ENCODE measurements at regions not wholly inside any gene's neighbourhood (a gene's known extent, or its start where the extent isn't known, plus 50 kb on each side); places are given as distances from the start of the nearest gene placed in this dataset.

DNA sequence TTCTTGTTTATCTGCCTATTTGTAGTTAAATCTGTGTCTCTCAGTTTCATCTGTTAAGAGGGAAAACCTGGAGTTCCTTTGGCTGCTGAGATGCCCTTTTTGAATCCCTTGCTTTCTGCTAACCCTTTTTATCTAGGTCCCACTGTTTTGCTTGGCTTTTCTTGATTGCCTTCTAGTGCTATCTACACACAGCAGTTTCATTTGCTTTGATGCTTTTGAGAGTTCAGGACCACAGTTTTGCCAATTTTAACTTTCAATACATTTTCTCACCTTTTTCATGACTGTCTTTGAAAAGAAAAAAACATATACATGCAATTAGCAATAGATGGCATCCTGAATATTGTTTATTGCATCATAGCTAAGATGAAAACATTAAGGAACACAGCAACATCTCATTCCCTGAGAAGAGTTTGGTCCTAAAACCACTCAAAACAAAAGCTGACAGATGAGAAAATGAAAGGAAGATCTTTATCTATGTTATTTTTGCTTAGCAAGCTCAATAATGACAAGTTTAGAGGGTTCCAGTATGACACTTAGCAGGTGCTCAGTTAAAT, 241.4 kb upstream of the MEX3C start:
- Mint-ChIP-seq H3K9me3 (no peaks in the 10 kb centered on the region), H3K36me3 (ENCODE audit: low read depth) (no peaks in the 10 kb centered on the region), H3K4me3 (no peak overlapping the region), H3K4me1 (ENCODE audit: low read depth) (no peaks in the 10 kb centered on the region), H3K27ac (no peak overlapping the region), H3K27me3 (peaks cover 54% of the 10 kb centered on the region)

DNA sequence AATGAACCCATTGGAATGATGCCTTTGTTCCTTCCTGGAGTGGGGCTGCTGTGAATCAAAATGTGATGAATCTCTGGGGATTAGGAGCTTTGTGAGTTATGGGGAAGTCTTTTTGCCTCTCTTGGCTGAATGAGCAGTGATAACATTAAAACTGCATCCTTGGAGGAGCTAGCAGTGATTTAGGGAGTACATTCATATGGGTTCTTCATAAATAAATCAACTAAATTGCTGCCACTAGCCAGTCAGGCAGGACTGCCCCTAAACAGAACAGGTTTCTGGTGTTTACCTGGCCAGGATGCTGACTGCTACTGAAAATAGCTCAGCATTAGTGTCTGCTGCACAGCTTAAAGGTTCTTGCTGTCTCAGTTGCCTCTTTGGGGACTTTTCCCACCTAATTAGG, 244.5 kb upstream of the MEX3C start:
- no peak overlapping the region for H3K4me3 Mint-ChIP-seq
- H3K4me1 Mint-ChIP-seq (ENCODE audit: low read depth), result no peaks in the 10 kb centered on the region
- H3K27me3 Mint-ChIP-seq, result peaks cover 45% of the 10 kb centered on the region
- H3K36me3 Mint-ChIP-seq (ENCODE audit: low read depth), result no peaks in the 10 kb centered on the region
- no peaks in the 10 kb centered on the region for H3K9me3 Mint-ChIP-seq
- H3K27ac Mint-ChIP-seq, result no peak overlapping the region

DNA sequence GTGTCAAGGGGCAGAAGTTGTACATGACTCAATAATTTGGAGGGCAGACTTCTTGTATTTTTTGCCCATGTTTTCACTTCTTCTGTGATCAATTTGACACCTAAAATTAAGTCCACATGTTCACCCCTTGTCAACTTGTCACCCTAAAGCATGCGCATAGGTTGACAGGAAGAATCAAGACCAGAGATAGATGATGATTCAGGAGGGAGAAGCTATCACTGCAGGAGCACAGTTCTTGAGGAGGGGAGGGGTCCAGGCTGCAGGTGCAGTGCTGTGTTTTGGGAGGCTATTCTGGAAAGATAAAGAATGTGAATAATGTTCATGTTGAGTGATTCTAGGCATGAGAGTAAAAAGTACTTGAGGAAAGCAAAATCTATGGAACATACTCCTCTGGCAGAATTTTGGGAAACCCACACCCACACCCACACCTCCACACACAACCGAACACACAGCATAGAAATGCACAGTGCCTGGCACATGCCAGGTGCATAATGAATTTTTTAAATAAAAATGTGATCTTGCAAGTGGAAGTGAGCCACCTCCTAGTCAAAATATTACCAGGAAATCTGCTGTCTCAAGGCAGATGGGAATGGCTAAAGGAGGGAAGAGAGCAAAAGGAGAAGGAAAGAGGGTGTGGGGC, 249.2 kb upstream of the MEX3C start:
- H3K36me3 Mint-ChIP-seq (ENCODE audit: low read depth), result no peaks in the 10 kb centered on the region
- H3K4me1 Mint-ChIP-seq (ENCODE audit: low read depth), result no peaks in the 10 kb centered on the region
- no peak overlapping the region for H3K27ac Mint-ChIP-seq
- H3K9me3 Mint-ChIP-seq, result no peaks in the 10 kb centered on the region
- no peak overlapping the region for H3K4me3 Mint-ChIP-seq
- H3K27me3 Mint-ChIP-seq, result peaks cover 23% of the 10 kb centered on the region

DNA sequence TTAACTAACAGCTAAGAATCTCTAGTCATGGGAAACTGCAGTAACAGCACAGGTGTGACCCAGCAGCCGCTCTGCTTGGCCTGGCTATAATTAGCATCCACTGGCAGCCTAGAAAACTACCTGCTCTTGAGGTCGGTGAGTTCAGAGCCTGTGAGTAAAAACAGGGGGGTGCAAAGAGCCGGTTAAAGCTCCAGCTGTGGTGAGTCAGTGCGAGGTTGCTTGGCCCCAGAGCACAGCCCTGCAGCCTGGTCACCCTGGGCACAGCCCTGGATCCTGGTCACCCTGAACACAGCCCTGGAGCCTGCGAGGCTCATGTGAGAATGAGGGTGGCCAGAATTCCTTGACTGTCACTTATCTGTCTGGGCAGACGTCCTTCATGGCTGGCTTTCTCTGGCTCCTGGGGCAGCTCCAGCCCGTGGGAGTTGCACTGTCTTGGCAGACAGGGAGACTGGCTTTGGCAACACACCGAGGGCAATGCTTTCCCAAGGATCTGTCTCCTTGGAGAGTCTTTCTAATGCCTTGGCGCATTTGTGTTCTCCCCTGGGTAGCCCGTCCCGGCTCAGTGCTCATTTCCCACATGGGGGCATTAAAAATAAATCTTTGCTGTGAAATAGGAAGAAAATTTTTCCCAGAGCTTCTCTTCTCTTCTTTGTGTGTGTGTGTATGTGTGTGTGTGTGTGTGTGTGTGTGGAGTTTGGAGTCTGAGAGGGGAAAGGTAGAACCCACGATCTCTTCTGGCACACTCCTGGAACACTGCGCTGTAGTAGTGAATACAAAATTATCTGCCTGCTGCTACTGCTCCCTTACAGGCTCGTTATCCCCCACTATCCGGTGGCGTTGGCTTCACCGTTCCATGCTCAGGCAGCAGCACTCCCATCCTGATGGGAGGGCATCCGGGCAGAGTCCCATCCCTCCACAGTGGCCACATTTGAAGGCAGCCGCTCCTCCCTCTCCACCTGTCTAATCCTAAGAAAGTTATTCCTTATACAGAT, 250.2 kb upstream of the MEX3C start:
- H3K9me3 Mint-ChIP-seq, result no peaks in the 10 kb centered on the region
- no peak overlapping the region for H3K4me3 Mint-ChIP-seq
- H3K36me3 Mint-ChIP-seq (ENCODE audit: low read depth), result no peaks in the 10 kb centered on the region
- no peak overlapping the region for H3K27ac Mint-ChIP-seq
- no peaks in the 10 kb centered on the region for H3K4me1 Mint-ChIP-seq (ENCODE audit: low read depth)
- peaks cover 19% of the 10 kb centered on the region for H3K27me3 Mint-ChIP-seq

DNA sequence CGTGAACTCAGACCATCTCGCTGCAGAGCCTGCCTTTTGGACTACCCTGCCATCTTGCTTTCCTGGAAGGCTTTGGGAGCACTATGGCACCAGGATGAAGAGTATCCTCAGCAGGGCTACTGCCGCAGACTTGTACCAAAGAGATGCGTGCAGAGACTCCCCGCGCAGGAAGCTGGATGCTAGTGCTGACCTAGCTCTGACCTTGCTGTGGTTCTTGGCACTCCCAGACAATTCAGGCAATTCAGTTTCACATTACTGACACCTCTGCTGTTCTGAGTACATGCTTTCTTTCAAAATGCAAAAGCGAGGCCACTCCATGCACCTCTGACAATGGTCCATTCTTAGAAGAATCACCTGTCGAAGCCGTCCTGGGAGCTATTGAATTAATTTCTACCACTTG, 251.5 kb upstream of the MEX3C start:
- H3K27ac Mint-ChIP-seq, result no peak overlapping the region
- H3K4me1 Mint-ChIP-seq (ENCODE audit: low read depth), result no peaks in the 10 kb centered on the region
- no peak overlapping the region for H3K4me3 Mint-ChIP-seq
- peaks cover 8% of the 10 kb centered on the region for H3K27me3 Mint-ChIP-seq
- no peaks in the 10 kb centered on the region for H3K36me3 Mint-ChIP-seq (ENCODE audit: low read depth)
- no peaks in the 10 kb centered on the region for H3K9me3 Mint-ChIP-seq

DNA sequence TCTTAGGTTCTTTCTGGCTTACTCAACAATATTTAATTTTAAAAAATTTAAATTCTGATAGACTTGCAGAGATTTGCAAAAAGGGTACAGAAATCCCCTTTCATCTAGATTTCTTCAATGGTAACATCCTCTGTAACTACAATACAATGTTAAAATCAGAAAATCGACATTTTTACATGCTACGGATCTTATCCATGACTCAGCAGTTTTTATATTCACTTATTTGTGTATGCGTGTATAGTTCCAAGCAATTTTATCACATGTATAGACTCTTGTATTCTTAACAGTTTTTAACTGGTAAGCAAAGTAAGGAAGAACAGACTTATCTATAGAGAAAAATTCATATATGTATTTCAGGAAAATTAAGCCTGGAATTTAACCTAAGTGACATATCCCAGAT, 256.1 kb upstream of the MEX3C start:
- no peaks in the 10 kb centered on the region for H3K4me1 Mint-ChIP-seq (ENCODE audit: low read depth)
- no peak overlapping the region for H3K27ac Mint-ChIP-seq
- no peak overlapping the region for H3K4me3 Mint-ChIP-seq
- peaks cover 7% of the 10 kb centered on the region for H3K27me3 Mint-ChIP-seq
- H3K36me3 Mint-ChIP-seq (ENCODE audit: low read depth), result no peaks in the 10 kb centered on the region
- no peaks in the 10 kb centered on the region for H3K9me3 Mint-ChIP-seq

DNA sequence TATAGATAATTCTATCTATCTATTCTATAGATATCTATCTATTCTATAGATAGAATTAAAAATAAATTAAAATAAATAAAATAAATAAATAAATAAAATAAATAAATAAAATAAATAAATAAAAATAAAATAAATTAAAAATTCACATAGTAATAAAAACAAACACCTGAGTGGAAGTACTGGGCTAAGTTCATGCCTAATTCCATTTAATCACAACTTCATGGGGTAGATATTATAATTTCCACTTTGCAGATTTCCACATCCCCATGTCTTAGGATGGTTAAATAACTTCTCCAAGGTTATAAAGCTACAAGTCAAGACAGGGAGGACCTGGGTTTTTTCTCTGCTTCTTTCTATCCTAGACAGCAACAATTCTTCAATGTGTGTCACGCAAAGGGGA, 261.4 kb upstream of the MEX3C start:
- no peaks in the 10 kb centered on the region for H3K36me3 Mint-ChIP-seq (ENCODE audit: low read depth)
- no peaks in the 10 kb centered on the region for H3K4me1 Mint-ChIP-seq (ENCODE audit: low read depth)
- no peak overlapping the region for H3K27ac Mint-ChIP-seq
- H3K27me3 Mint-ChIP-seq, result peaks cover 14% of the 10 kb centered on the region
- H3K9me3 Mint-ChIP-seq, result no peaks in the 10 kb centered on the region
- H3K4me3 Mint-ChIP-seq, result no peak overlapping the region

DNA sequence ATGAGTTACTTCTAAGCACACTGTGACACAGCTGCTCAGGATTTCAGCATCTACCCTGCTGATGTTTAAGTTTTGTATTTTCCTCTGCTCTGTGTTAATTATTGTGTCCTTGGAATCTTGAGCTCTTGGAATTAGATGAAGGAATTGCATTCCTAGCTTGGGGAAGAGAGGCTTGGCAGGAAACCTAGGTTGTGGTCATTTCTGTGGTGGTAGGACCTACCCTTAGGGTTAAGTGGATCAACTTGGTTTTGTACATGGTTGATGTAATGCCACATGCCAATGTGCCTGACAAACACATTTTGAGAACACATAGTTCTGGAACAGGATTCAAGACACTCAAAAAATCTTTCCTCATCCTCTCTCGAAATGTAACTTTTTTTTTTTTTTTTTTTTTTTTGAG, 264.5 kb upstream of the MEX3C start:
- Mint-ChIP-seq H3K27ac (no peak overlapping the region), H3K4me3 (no peak overlapping the region), H3K27me3 (peaks cover 13% of the 10 kb centered on the region), H3K36me3 (ENCODE audit: low read depth) (no peaks in the 10 kb centered on the region), H3K4me1 (ENCODE audit: low read depth) (no peaks in the 10 kb centered on the region), H3K9me3 (no peaks in the 10 kb centered on the region)

DNA sequence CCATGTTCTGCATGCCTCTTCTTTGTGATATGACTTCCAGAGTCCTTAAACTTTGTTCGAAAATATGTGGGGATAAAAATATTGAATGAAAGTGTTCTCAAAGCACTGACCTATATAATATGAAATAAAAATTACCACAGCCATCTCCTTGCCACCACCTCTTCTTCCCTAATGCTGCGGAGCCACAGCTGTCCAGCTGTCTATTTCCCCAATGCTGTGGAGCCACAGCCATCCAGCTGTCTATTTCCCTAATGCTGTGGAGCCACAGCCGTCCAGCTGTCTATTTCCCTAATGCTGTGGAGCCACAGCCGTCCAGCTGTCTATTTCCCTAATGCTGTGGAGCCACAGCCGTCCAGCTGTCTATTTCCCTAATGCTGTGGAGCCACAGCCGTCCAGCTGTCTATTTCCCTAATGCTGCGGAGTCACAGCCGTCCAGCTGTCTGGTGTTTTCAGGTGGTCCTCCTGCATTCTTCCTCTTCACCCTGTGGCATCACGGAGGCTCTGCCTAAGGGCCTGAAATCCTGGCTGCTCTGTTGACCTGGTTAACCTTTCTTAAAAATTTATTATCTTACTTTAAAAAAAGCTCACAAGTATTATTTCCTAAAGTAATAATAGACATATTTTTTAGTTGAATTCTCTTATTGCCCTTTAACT, 266.1 kb upstream of the MEX3C start:
- H3K9me3 Mint-ChIP-seq, result no peaks in the 10 kb centered on the region
- no peaks in the 10 kb centered on the region for H3K4me1 Mint-ChIP-seq (ENCODE audit: low read depth)
- H3K27ac Mint-ChIP-seq, result no peak overlapping the region
- no peak overlapping the region for H3K4me3 Mint-ChIP-seq
- H3K27me3 Mint-ChIP-seq, result peaks cover 13% of the 10 kb centered on the region
- no peaks in the 10 kb centered on the region for H3K36me3 Mint-ChIP-seq (ENCODE audit: low read depth)

DNA sequence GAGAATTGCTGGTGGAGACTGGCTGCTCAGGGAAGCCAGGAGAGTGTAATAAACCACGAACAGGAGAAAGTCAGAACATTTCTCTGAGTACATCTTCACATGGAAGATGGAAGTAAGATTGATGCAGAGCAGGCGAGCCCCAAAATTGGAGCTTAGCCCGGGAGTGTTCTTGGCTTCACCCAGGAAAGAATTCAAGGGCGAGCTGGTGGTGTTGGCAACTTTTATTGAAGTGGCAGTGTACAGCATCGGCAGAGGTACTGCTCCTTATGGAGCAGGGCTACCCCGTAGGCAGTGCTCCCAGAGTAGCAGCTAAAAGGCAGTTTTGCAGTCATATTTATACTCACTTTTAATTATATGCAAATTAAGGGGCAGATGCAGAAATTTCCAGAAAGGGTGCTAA, 281.4 kb upstream of the MEX3C start:
- Mint-ChIP-seq H3K36me3 (ENCODE audit: low read depth) (no peaks in the 10 kb centered on the region), H3K4me3 (no peak overlapping the region), H3K27me3 (peaks cover 9% of the 10 kb centered on the region), H3K27ac (no peak overlapping the region), H3K4me1 (ENCODE audit: low read depth) (no peaks in the 10 kb centered on the region), H3K9me3 (no peaks in the 10 kb centered on the region)

DNA sequence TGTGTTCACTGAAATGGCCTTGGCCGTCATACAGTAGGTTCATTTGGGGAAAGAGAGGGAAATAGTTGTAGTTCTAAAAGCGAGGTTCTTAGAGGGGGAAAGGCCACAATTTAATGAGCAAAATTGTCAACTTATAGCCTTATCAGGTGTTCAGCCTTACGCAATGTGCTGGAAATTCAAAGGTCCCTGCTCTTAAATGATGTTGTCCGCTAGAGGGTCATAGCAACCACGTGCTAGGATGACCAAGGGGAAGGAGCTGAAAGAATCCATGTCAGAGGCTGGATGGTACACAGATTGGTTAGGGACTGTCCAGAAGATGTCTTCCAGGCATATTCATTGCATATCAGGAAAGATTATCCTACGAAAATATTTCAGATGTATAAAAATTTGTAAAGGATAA, 282.3 kb upstream of the MEX3C start:
- Mint-ChIP-seq H3K4me1 (ENCODE audit: low read depth) (no peaks in the 10 kb centered on the region), H3K9me3 (no peaks in the 10 kb centered on the region), H3K36me3 (ENCODE audit: low read depth) (no peaks in the 10 kb centered on the region), H3K27me3 (peaks cover 5% of the 10 kb centered on the region), H3K4me3 (no peak overlapping the region), H3K27ac (no peak overlapping the region)

DNA sequence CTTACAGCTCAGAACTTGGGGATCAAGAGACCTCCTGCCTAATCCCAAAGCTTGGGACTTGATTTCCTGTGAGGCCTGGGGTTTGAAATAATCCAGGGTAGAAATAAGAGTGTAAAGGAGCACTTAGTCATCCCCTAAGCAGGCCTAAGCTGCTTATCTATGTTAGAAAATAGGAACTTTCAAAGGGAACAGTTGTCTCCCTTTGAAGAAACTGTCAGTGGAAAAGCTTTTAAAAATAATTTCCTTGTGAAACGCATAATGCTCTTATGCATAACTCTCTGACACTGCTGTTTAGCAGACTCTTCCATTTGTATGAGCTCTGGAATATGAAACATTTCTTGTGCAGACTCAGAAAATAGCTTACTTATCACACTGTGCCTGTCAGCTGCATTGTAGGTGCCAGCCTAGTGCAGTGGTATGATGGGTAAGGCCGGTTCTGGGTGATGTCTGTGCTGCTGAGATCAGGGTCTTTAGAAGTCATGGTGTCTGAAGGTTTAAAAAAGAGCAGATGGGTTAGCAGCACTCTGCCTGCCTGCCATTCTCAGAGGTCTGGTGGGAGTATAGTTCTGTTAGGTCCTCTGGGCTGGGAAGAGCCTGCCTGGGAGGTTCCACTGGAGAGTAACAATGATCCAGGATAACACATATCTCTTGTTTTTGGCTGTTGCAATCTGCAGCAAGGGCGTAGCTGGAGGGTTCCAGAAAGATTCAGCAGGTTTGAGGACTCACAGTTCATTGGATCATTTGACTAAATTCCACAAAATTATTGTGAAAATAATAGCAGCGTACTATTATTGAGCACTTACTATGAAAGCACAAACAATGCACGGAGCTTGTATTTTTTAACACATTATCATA, 283.2 kb upstream of the MEX3C start:
- no peak overlapping the region for H3K4me3 Mint-ChIP-seq
- H3K27me3 Mint-ChIP-seq, result peaks cover 5% of the 10 kb centered on the region
- H3K36me3 Mint-ChIP-seq (ENCODE audit: low read depth), result no peaks in the 10 kb centered on the region
- H3K4me1 Mint-ChIP-seq (ENCODE audit: low read depth), result no peaks in the 10 kb centered on the region
- H3K27ac Mint-ChIP-seq, result no peak overlapping the region
- H3K9me3 Mint-ChIP-seq, result no peaks in the 10 kb centered on the region

DNA sequence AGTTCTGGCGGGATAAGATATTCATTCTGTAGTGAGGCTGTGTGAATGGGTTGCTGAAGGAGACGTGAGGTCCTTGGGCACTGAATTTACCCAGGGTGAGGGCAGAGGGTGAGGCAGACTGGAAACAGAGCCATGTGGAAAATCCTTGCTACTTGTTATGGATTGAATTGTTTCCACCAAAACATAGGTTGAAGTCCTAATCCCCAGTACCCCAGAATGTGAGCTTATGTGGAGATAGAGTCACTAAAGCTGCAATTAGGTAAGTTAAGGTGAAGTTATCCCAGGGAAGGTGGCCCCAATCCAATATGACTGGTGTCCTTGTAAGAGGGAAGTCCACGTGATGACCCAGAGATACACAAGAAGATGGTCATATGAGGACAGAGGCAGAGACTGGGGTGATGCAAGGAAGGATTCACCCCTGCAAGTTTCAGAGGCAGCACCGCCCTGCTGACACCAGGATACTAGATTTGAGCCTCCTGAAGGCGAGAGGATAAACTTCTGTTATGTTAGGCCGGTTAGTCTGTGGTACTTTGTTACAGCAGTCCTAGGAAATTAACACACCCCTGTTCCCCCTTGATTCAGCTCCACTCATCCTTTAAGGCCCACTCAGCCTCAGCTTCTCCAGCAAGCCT, 289.4 kb upstream of the MEX3C start:
- no peaks in the 10 kb centered on the region for H3K9me3 Mint-ChIP-seq
- no peaks in the 10 kb centered on the region for H3K36me3 Mint-ChIP-seq (ENCODE audit: low read depth)
- H3K4me1 Mint-ChIP-seq (ENCODE audit: low read depth), result no peaks in the 10 kb centered on the region
- H3K27me3 Mint-ChIP-seq, result no peaks in the 10 kb centered on the region
- H3K27ac Mint-ChIP-seq, result no peak overlapping the region
- no peak overlapping the region for H3K4me3 Mint-ChIP-seq

DNA sequence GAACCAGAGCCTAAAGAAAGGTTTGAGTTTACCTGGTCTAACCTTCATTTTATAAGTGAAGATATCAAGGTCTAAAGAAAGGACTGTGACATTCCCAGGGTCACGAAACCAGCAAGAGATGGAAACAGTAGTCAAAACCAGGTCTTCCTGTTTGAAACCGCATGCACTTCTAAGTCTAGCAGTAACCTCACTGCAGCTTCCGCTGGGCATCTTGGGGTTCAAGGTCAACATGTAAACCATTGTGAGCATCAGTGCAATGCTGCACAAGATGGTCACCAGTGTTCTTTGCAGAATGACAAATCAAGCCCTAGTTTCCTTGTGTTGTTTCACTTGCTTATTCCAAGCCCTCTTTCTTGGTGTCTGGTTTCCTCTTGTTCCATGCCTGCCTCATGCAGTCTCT, 292.9 kb upstream of the MEX3C start:
- H3K27ac Mint-ChIP-seq, result no peak overlapping the region
- H3K4me3 Mint-ChIP-seq, result no peak overlapping the region
- no peaks in the 10 kb centered on the region for H3K36me3 Mint-ChIP-seq (ENCODE audit: low read depth)
- no peaks in the 10 kb centered on the region for H3K4me1 Mint-ChIP-seq (ENCODE audit: low read depth)
- no peaks in the 10 kb centered on the region for H3K9me3 Mint-ChIP-seq
- peaks cover 6% of the 10 kb centered on the region for H3K27me3 Mint-ChIP-seq
